ENCODE measurements at regions not wholly inside any gene's neighbourhood (a gene's known extent, or its start where the extent isn't known, plus 50 kb on each side); places are given as distances from the start of the nearest gene placed in this dataset.

DNA sequence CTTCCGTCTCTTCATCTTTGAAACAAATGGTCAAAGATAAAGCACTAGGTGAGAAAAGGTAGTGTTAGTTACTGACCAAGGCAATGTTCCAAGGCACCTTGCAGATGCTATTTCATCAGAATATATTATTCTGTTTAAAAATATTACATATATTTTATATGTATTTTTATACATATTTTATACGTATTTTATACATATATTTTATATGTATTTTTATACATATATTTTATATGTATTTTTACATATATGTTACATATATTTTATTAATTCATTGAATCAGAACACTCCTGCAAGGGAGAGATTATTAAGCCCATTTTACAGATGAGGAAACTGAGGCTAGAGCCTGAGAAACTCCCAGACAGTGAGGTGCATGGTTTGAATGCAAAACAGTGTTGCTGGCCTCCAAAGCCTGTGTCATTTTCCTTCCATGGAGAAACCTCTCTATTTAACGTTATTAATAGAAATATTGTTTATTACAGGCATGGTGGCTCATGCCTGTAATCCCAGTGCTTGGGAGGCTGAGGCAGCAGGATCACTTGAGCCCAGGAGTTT, 120.6 kb upstream of the CD82 start:
- no peak for TF ChIP-seq CTCF (IDR thresholded peaks at IDR 0.05)

DNA sequence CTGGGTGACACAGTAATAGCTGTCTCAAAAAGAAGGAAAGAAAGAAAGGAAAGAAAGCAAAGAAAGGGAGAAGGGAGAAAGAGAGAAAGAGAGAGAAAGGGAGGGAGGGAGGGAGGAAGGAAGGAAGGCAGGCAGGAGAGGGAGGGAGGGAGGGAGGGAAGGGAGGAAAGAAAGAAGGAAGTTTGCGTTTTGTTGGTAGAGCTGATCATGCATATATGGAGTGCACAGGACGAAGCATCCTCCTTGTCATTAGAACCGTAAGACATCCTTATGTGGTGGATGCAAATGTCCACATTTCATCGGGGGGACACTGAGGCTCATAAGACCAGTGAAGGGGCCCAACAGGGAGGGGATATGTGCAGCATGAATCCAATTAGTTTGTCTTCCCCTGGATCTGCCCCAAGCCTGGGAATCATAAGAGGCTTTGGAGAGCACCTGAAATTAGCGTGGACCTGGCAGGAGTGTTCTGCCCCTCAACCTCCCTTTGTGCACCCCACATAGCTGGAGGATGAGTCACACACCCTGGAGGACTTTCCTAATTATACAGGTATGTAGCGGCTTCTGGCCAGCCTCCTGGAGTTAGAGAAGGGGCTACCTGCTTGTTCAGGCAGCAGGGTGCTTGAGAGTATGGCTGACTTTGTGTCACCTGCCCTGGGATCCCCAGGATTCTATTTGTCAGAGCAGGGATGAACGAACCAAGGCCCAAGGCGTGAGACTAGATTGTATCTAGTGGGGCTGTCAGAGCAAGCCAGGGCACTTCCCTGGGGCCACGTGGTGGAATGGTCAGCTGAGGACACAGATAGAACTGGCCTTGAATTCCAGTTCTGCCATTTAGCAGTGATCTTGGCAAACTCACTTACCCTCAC, 119.7 kb upstream of the CD82 start:
- no peak for TF ChIP-seq CTCF (IDR thresholded peaks at IDR 0.05)

DNA sequence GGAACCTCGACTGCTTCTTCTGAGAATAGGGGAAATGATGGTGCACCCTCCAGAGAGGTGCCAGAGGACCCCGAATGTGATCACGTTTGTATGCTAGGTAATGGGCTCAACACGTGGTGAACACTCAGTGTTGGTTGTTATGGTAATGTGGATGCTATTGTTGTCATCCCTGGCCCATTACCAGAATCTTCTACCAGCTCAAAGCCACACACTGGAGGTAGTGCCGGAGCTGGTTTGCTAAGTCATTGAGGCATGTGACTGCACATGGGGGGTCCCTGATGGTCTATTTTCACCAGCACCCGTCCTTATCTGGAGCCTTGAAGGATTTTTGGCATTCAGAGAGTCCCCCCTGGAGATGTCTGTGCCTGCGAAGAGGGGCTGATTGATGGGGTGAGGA, 119.1 kb upstream of the CD82 start:
- no peak for TF ChIP-seq CTCF (IDR thresholded peaks at IDR 0.05)

GRCh38 chr11:44446996-44447771, 118.3 kb upstream of the CD82 start:
- TF ChIP-seq CTCF (IDR thresholded peaks at IDR 0.05), result no peak

DNA sequence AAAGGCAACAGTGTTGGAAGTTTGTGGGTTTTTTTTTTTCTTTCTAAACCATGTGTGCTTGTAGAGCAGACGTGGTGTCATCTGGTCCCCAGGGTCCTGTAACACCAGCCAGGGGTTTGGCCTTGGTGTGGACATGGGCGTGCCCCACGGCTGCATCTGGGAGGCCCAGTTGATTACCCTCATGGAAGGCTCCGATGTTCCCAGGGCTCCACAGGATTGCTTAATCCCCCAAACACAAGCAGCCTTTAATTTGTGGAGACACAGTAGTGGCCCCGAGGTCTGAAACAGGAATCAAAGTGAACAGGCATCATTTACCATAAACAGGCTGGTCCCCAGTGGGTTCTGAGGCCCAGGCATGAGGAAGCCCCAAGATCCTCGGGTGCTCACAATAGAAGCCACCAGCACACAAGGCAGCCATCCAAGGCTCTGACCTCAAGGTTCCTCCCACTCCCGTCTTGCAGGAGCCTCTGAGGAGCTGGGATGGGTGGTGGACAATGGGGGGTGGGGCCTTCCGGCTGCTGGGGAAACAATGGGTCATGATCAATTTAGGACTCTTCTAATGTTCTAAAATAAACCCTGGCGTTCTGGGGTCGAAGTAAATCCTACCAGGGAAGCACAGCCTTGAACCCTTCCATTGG, 115.0 kb upstream of the CD82 start:
- TF ChIP-seq CTCF (IDR thresholded peaks at IDR 0.05), result no peak

GRCh38 chr11:44451706-44452105, 113.8 kb upstream of the CD82 start:
- TF ChIP-seq CTCF (IDR thresholded peaks at IDR 0.05), result no peak

- TF ChIP-seq CTCF (IDR thresholded peaks at IDR 0.05), result no peak
Observed at GRCh38 chr11:44452827-44453572, 112.5 kb upstream of the CD82 start.
